ENCODE measurements at regions not wholly inside any gene's neighbourhood (a gene's known extent, or its start where the extent isn't known, plus 50 kb on each side); places are given as distances from the start of the nearest gene placed in this dataset.

DNA sequence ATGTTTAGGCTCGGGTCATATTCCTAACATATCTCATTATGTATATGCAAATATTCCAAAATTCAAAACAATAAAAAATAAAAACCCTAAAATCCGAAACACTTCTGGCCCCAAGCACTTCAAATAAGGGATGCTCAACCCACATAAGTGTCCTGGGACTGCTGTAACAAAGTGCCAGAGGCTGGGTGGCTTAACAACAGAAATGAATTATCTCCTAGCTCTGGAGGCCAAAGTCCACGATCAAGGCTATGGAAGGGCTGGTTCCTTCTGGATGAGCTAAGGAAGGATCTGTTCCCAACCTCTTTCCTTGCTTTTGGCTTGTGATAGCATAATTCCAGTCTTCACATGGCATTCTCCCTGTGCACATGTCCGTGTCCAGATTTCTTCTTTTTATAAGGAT, 181.6 kb upstream of the NFE2L3 start:
- peak in 1 of 4 donors; percentile 49 for ATAC-seq
- no peak for FAIRE-seq
- Histone ChIP-seq H3K4me3 (no peak overlapping the region), H3K36me3 (no peaks in the 10 kb centered on the region), H3K27ac (no peak overlapping the region), H3K4me1 (peaks cover 4 to 6% (median 5%) of the 10 kb centered on the region in 3 donors), H3K27me3 (no peaks in the 10 kb centered on the region), H3K9me3 (no peaks in the 10 kb centered on the region)
- intact Hi-C loops (cut with DNase I): no loop called here
- DNase-seq: no peak
- TF ChIP-seq, protein P1, sequence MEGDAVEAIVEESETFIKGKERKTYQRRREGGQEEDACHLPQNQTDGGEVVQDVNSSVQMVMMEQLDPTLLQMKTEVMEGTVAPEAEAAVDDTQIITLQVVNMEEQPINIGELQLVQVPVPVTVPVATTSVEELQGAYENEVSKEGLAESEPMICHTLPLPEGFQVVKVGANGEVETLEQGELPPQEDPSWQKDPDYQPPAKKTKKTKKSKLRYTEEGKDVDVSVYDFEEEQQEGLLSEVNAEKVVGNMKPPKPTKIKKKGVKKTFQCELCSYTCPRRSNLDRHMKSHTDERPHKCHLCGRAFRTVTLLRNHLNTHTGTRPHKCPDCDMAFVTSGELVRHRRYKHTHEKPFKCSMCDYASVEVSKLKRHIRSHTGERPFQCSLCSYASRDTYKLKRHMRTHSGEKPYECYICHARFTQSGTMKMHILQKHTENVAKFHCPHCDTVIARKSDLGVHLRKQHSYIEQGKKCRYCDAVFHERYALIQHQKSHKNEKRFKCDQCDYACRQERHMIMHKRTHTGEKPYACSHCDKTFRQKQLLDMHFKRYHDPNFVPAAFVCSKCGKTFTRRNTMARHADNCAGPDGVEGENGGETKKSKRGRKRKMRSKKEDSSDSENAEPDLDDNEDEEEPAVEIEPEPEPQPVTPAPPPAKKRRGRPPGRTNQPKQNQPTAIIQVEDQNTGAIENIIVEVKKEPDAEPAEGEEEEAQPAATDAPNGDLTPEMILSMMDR (IDR thresholded peaks at IDR 0.05): no peak
- WGBS, 2 donors: 64 to 75% methylated on average over 4 of the region's 4 CpGs

DNA sequence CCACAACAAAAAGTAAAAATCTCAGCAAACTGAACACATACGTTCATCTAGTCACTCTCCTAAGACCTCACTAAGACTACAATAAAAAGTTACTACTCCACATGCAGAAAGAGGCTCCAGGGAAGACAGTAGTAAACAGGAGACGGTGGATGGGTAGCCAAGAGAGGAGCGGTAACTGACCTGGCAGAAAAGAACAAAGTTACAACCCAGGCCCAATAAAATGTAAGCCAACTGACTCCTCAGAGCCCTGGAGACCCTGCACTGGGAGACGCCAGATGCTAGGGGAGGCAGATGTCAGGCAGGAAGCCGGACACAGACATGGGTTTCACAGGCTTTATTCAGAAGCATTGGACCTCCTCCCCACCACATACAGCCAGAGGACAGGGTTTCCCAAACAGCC, 181.1 kb upstream of the NFE2L3 start:
- no peaks in the 10 kb centered on the region for H3K36me3 ChIP-seq
- intact Hi-C loops (cut with DNase I): no loop called here
- no peak for ATAC-seq
- peaks cover 0 to under 1% (median 0%) of the 10 kb centered on the region in 3 donors for H3K4me1 ChIP-seq
- H3K27me3 ChIP-seq: no peaks in the 10 kb centered on the region
- H3K4me3 ChIP-seq: no peak overlapping the region
- FAIRE-seq: no peak
- TF ChIP-seq, protein P1 (IDR thresholded peaks at IDR 0.05): no peak
- 78 to 83% methylated on average over 5 of the region's 5 CpGs for WGBS, 2 donors
- no peak overlapping the region for H3K27ac ChIP-seq
- no peak for DNase-seq
- H3K9me3 ChIP-seq: no peaks in the 10 kb centered on the region

DNA sequence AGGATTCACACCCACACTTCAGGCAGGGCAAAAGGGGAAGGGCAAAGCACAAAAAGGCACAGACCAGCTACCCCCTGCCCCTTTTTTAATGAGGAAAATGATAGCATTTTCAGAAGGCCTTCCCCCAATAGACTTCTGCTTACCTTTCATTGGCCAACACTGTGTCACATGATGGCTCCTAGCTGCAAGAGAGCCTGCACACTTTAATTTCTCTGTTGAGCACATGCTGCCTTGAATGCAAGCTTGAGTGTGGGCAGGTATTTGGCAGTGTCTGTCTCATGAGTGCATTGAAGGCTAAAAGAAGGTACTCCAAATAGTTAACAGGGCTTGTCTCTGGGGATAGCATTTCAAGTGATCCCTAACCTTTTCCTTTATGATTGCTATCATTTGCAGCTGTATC, 175.4 kb upstream of the NFE2L3 start:
- H3K36me3 ChIP-seq: no peaks in the 10 kb centered on the region
- DNase-seq (no peak), FAIRE-seq (no peak), ATAC-seq (no peak)
- H3K27me3 ChIP-seq: no peaks in the 10 kb centered on the region
- no peak overlapping the region for H3K4me3 ChIP-seq
- intact Hi-C loops (cut with DNase I): no loop called here
- H3K27ac ChIP-seq: no peak overlapping the region
- TF ChIP-seq, protein P1 (IDR thresholded peaks at IDR 0.05): no peak
- no peaks in the 10 kb centered on the region for H3K4me1 ChIP-seq
- H3K9me3 ChIP-seq: no peaks in the 10 kb centered on the region

DNA sequence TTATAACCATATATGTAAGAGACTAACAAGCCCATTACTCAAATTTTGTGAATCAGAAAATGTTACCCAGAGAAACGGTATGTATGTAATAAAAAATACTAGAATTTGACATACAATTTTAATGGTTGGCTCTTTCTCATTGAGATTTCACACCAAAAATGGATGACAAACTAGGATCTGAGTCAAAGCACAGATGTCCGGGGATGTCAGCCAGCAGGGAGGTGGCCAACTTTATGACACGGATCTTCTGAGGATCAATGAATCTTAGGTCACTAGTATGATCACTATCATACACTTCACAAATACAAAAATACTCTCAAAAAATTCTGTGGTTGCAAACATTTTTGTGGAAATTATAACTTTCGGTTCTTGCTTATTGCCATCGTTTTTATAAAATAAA, 173.5 kb upstream of the NFE2L3 start:
- WGBS, 2 donors: 79 to 84% methylated on average over 5 of the region's 5 CpGs
- Histone ChIP-seq H3K27me3 (no peaks in the 10 kb centered on the region), H3K4me1 (no peaks in the 10 kb centered on the region), H3K9me3 (no peaks in the 10 kb centered on the region), H3K36me3 (no peaks in the 10 kb centered on the region), H3K27ac (no peak overlapping the region), H3K4me3 (no peak overlapping the region)
- DNase-seq (no peak), ATAC-seq (no peak), FAIRE-seq (no peak)
- TF ChIP-seq, protein P1 (IDR thresholded peaks at IDR 0.05): no peak
- intact Hi-C loops (cut with DNase I): no loop called here

DNA sequence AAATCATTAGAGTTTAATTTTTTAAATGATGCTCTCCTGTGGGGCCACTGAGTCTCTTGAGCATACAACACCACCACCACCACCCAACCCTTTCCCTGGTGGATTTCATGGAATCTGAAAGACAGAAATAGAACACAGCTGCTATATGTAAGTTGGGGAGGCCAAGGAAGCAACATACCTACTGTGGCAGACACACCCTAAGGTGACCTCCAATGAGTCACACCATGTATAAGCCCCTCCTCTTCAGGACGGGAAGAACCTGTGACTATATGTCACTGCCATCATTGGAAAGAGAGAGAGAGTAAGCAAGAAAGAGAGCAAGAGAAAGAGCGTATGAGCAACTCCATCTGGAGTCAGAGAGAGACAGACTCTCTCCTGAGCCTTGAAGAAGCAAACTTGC, 172.4 kb upstream of the NFE2L3 start:
- DNase-seq (no peak), FAIRE-seq (no peak), ATAC-seq (no peak)
- WGBS, 2 donors: 40 to 87% methylated on average over 2 of the region's 2 CpGs
- H3K36me3 ChIP-seq: no peaks in the 10 kb centered on the region
- H3K4me1 ChIP-seq: no peaks in the 10 kb centered on the region
- H3K9me3 ChIP-seq: no peaks in the 10 kb centered on the region
- intact Hi-C loops (cut with DNase I): no loop called here
- no peak overlapping the region for H3K4me3 ChIP-seq
- TF ChIP-seq, protein P1 (IDR thresholded peaks at IDR 0.05): no peak
- H3K27me3 ChIP-seq: no peaks in the 10 kb centered on the region
- H3K27ac ChIP-seq: no peak overlapping the region
